ENCODE measurements at regions not wholly inside any gene's neighbourhood (a gene's known extent, or its start where the extent isn't known, plus 50 kb on each side); places are given as distances from the start of the nearest gene placed in this dataset.

- Histone ChIP-seq H3K14ac (ENCODE audit: insufficient read length) (no peak overlapping the region), H2BK12ac (ENCODE audit: low read depth, low read length) (no peak overlapping the region), H3K56ac (replicated peaks; ENCODE audit: insufficient read length, low read depth, low read length) (no peak overlapping the region), H4K20me1 (replicated peaks in 1 of 2; ENCODE audit: control insufficient read depth in 1 of 2, insufficient read depth in 2 of 2, low read length in 2 of 2) (no peaks in the 10 kb centered on the region), H2BK20ac (ENCODE audit: low read length) (no peak overlapping the region), H3K9me3 (ENCODE audit: insufficient read depth in 2 of 2, low read depth in 1 of 2, low read length in 1 of 2) (no peaks in the 10 kb centered on the region), H3K9ac (replicated peaks in 1 of 4; ENCODE audit: extremely low read depth in 1 of 4, low read depth in 3 of 4, low read length in 3 of 4) (no peak overlapping the region), H3K23ac (ENCODE audit: insufficient read length) (no peak overlapping the region), H2AK5ac (ENCODE audit: low read depth, low read length) (no peak overlapping the region), H3K79me2 (ENCODE audit: control insufficient read depth in 1 of 2, insufficient read depth in 2 of 2, low read length in 2 of 2) (no peaks in the 10 kb centered on the region), H3K4ac (replicated peaks; ENCODE audit: insufficient read length, low read depth, low read length) (no peak overlapping the region), H3K27ac (ENCODE audit: low read depth, low read length) (no peak overlapping the region), H2BK15ac (ENCODE audit: low read length) (no peak overlapping the region), H4K91ac (replicated peaks; ENCODE audit: insufficient read length, low read length) (no peak overlapping the region), H3K4me3 (ENCODE audit: extremely low read depth in 1 of 4, insufficient read depth in 2 of 4, low read depth in 3 of 4, low read length in 4 of 4) (no peak overlapping the region), H3K18ac (ENCODE audit: extremely low read depth, low read length) (no peak overlapping the region), H3K4me2 (ENCODE audit: insufficient read depth in 1 of 2, low read depth in 2 of 2, low read length in 2 of 2) (no peak overlapping the region), H3K27me3 (replicated peaks in 1 of 4; ENCODE audit: control insufficient read depth in 3 of 4, extremely low read depth in 1 of 4, insufficient read depth in 3 of 4, low read length in 3 of 4) (no peaks in the 10 kb centered on the region), H2BK5ac (ENCODE audit: low read depth, low read length) (no peak overlapping the region), H4K8ac (ENCODE audit: extremely low read depth, insufficient read depth, low read length) (no peak overlapping the region), H2BK120ac (replicated peaks; ENCODE audit: low read depth, low read length) (no peak overlapping the region), H3K4me1 (replicated peaks in 1 of 4; ENCODE audit: control insufficient read depth in 3 of 4, insufficient read depth in 4 of 4, low read length in 3 of 4) (no peaks in the 10 kb centered on the region), H2AFZ (ENCODE audit: low read length) (peak overlapping the region; percentile 72), H3K79me1 (ENCODE audit: low read depth, low read length) (no peaks in the 10 kb centered on the region), H4K5ac (ENCODE audit: insufficient read length, low read depth, low read length) (no peak overlapping the region), H3K23me2 (ENCODE audit: low read depth, low read length) (no peaks in the 10 kb centered on the region), H3K36me3 (ENCODE audit: control insufficient read depth in 2 of 4, insufficient read depth in 4 of 4, low read length in 3 of 4) (no peaks in the 10 kb centered on the region)
- ChIA-PET CTCF (ENCODE audit: partially characterized antibody) (interaction anchor here (1.3 kb wide), 1 partner anchor 506 kb away, joined by 3 read pairs; no protein-coding TSS in a partner anchor), POLR2A (ENCODE audit: partially characterized antibody) (no interaction called here)
- no peak for FAIRE-seq
- DNase-seq (ENCODE audit: low read depth in 1 of 2, low spot score in 2 of 2) = no peak
- 61% methylated on average over 2 of the region's 2 CpGs; no CpG with 5 or more reads in 1 of the 2 experiments for WGBS, 2 experiments (ENCODE audit: extremely low coverage in 1 of 2, insufficient coverage in 1 of 2, insufficient read length in 1 of 2, insufficient replicate concordance in 2 of 2, low coverage in 1 of 2, low lambda C conversion rate in 2 of 2, missing lambda C conversion rate in 1 of 2)
- TF ChIP-seq BCL11A (IDR thresholded peaks at IDR 0.05; ENCODE audit: low read depth in 2 of 2, low read length in 2 of 2) = no peak
- TF ChIP-seq HDAC2 (IDR thresholded peaks at IDR 0.05; ENCODE audit: borderline replicate concordance in 1 of 2, low read depth in 2 of 2, low read length in 2 of 2) = no peak
- no peak for TF ChIP-seq MAFK (IDR thresholded peaks at IDR 0.05; ENCODE audit: low read depth, low read length)
- no peak for TF ChIP-seq RFX5 (IDR thresholded peaks at IDR 0.05; ENCODE audit: borderline replicate concordance, low read depth, low read length)
- TF ChIP-seq KDM1A (IDR thresholded peaks at IDR 0.05; ENCODE audit: borderline replicate concordance, low read length) = no peak
- TF ChIP-seq TBP (IDR thresholded peaks at IDR 0.05; ENCODE audit: low read depth, low read length) = no peak
- no peak for TF ChIP-seq CBX5 (IDR thresholded peaks at IDR 0.05; ENCODE audit: low read depth, low read length)
- no peak for TF ChIP-seq TAF1 (IDR thresholded peaks at IDR 0.05; ENCODE audit: low read depth, low read length)
- no peak for TF ChIP-seq SP1 (IDR thresholded peaks at IDR 0.05; ENCODE audit: low read depth, low read length)
- TF ChIP-seq RNF2 (IDR thresholded peaks at IDR 0.05; ENCODE audit: borderline replicate concordance, low read depth, low read length, missing control alignments, poor library complexity, severe bottlenecking) = no peak
- no peak for TF ChIP-seq JUN (IDR thresholded peaks at IDR 0.05; ENCODE audit: low read depth, low read length)
- no peak for TF ChIP-seq CHD2 (IDR thresholded peaks at IDR 0.05; ENCODE audit: low read length)
- TF ChIP-seq KDM5A (IDR thresholded peaks at IDR 0.05; ENCODE audit: low read length) = no peak
- no peak for TF ChIP-seq POLR2AphosphoS5 (IDR thresholded peaks at IDR 0.05; ENCODE audit: low read depth, low read length)
- no peak for TF ChIP-seq TAF7 (optimal IDR thresholded peaks at IDR 0.05; ENCODE audit: borderline replicate concordance, low read depth, low read length)
- TF ChIP-seq CHD1 (IDR thresholded peaks at IDR 0.05; ENCODE audit: low read depth, low read length) = no peak
Observed at GRCh38 chr3:103947062-103947461, 1419.6 kb upstream of the ALCAM start.
